IMR-90 (cell line): ENCODE measurements at regions not wholly inside any gene's neighbourhood (a gene's known extent, or its start where the extent isn't known, plus 50 kb on each side); places are given as distances from the start of the nearest gene placed in this dataset.

Experiments used
- ATAC-seq: fragments of 200-7000 bp; cut with Tn5 transposase; 2 replicates; pipeline ENCODE4 v1.9.1; 2020; ENCODE audit warnings: low read depth, mild to moderate bottlenecking, moderate library complexity
- BruUV-seq: library from RNA; stranded (reverse); fragments of 400-500 nt; replicated peaks from 2 replicates; lab custom pipeline; 2021; lab: Mats Ljungman, UMichigan
- CTCF ChIA-PET: fragments of 300-600 bp; formaldehyde crosslinking; extraction: SDS; loops from one replicate; lab custom pipeline; 2021; ENCODE audit warnings: antibody characterized with exemption; lab: Yijun Ruan, JAX
- POLR2A ChIA-PET: fragments of 300-600 bp; sonication (Branson Sonifier 250); formaldehyde crosslinking; loops from one replicate; lab custom pipeline; 2022; ENCODE audit warnings: antibody characterized with exemption; ENCODE audit not compliant: unreplicated experiment; lab: Charles Lee
- DNase-seq: peaks from one replicate; pipeline ENCODE4 v3.0.0; 2013
- H2AFZ ChIP-seq: replicated peaks from 2 replicates; pipeline ENCODE3; 2013; ENCODE audit warnings: low read length, mild to moderate bottlenecking; ENCODE audit not compliant: poor library complexity
- H2AK5ac ChIP-seq: 2 replicates; pipeline ENCODE4 v1.6.1; 2013; ENCODE audit warnings: low read depth, low read length, inconsistent platforms
- H2AK9ac ChIP-seq: replicated peaks from 2 replicates; pipeline ENCODE3; 2013; ENCODE audit warnings: mild to moderate bottlenecking, low read depth, low read length, moderate library complexity; ENCODE audit not compliant: poor library complexity
- H2BK120ac ChIP-seq: 2 replicates; pipeline ENCODE4 v1.6.1; 2013; ENCODE audit warnings: low read depth, low read length, inconsistent platforms
- H2BK15ac ChIP-seq: 3 replicates; pipeline ENCODE4 v1.6.1; 2013; ENCODE audit warnings: low read depth, low read length, inconsistent platforms
- H2BK20ac ChIP-seq: 2 replicates; pipeline ENCODE4 v1.6.1; 2013; ENCODE audit warnings: low read depth, mild to moderate bottlenecking, inconsistent platforms, low read length, moderate library complexity
- H2BK5ac ChIP-seq: 2 replicates; pipeline ENCODE4 v1.6.1; 2013; ENCODE audit warnings: mild to moderate bottlenecking, low read depth, low read length, inconsistent platforms; ENCODE audit not compliant: poor library complexity, severe bottlenecking
- H3K14ac ChIP-seq: replicated peaks from 2 replicates; pipeline ENCODE4 v1.6.1; 2013; ENCODE audit warnings: low read depth, low read length, inconsistent platforms
- H3K18ac ChIP-seq: 2 replicates; pipeline ENCODE4 v1.6.1; 2013; ENCODE audit warnings: low read depth, low read length, control low read depth
- H3K23ac ChIP-seq: 2 replicates; pipeline ENCODE4 v1.6.1; 2013; ENCODE audit warnings: low read depth, low read length, inconsistent platforms
- H3K27ac ChIP-seq: 2 replicates; pipeline ENCODE4 v1.5.1; 2013; ENCODE audit warnings: mild to moderate bottlenecking, control low read depth, low read length; ENCODE audit not compliant: insufficient read depth
- H3K27me3 ChIP-seq: 2 replicates; pipeline ENCODE4 v1.6.1; 2013; ENCODE audit warnings: low read length; ENCODE audit not compliant: control insufficient read depth, insufficient read depth
- H3K36me3 ChIP-seq: 2 replicates; pipeline ENCODE4 v1.6.1; 2013; ENCODE audit warnings: low read length, mixed read lengths; ENCODE audit not compliant: control insufficient read depth, insufficient read depth
- H3K4ac ChIP-seq: 2 replicates; pipeline ENCODE4 v1.6.1; 2013; ENCODE audit warnings: low read depth, low read length, inconsistent platforms
- H3K4me1 ChIP-seq: 2 replicates; pipeline ENCODE4 v1.6.1; 2013; ENCODE audit warnings: low read length, mixed read lengths; ENCODE audit not compliant: control insufficient read depth, insufficient read depth
- H3K4me2 ChIP-seq: 2 replicates; pipeline ENCODE4 v1.6.1; 2013; ENCODE audit warnings: low read depth, mild to moderate bottlenecking, control low read depth, low read length, moderate library complexity
- H3K4me3 ChIP-seq: 2 replicates; pipeline ENCODE4 v1.5.1; 2013; ENCODE audit warnings: low read depth, mild to moderate bottlenecking, control low read depth, low read length, moderate library complexity; ENCODE audit not compliant: insufficient read depth
- H3K56ac ChIP-seq: 2 replicates; pipeline ENCODE4 v1.6.1; 2013; ENCODE audit warnings: low read length, inconsistent platforms; ENCODE audit not compliant: insufficient read depth; ENCODE audit errors: extremely low read depth
- H3K79me1 ChIP-seq, 2 experiments: 2 replicates each; pipeline ENCODE4 v1.6.1; 2013; ENCODE audit warnings: low read length in 2 of 2, inconsistent platforms in 1 of 2, low read depth in 1 of 2
- H3K9ac ChIP-seq: 2 replicates; pipeline ENCODE4 v1.6.1; 2013; ENCODE audit warnings: low read depth, low read length, control low read depth
- H3K9me1 ChIP-seq: 2 replicates; pipeline ENCODE4 v1.6.1; 2013; ENCODE audit warnings: low read length, inconsistent platforms; ENCODE audit not compliant: insufficient read depth
- H3K9me3 ChIP-seq: 2 replicates; pipeline ENCODE4 v1.6.1; 2013; ENCODE audit warnings: low read length; ENCODE audit not compliant: control insufficient read depth, insufficient read depth
- H4K20me1 ChIP-seq: 2 replicates; pipeline ENCODE4 v1.6.1; 2013; ENCODE audit warnings: low read length, inconsistent platforms; ENCODE audit not compliant: insufficient read depth
- H4K5ac ChIP-seq: 2 replicates; pipeline ENCODE4 v1.6.1; 2013; ENCODE audit warnings: mild to moderate bottlenecking, low read depth, low read length, control low read depth
- H4K8ac ChIP-seq, 2 experiments: 2 replicates each; pipeline ENCODE4 v1.6.1; 2013; ENCODE audit warnings: low read depth in 2 of 2, low read length in 2 of 2, control low read depth in 1 of 2, inconsistent platforms in 1 of 2
- H4K91ac ChIP-seq: 2 replicates; pipeline ENCODE4 v1.6.1; 2013; ENCODE audit warnings: low read depth, low read length, inconsistent platforms; ENCODE audit not compliant: insufficient read depth
- CEBPB ChIP-seq: IDR thresholded peaks from 2 replicates; pipeline ENCODE4 v1.6.1; 2012; ENCODE audit warnings: low read depth, low read length, improper control_type of control experiment
- RCOR1 ChIP-seq: IDR thresholded peaks from 2 replicates; pipeline ENCODE4 v1.6.1; 2012; ENCODE audit warnings: mild to moderate bottlenecking, low read length, improper control_type of control experiment; ENCODE audit not compliant: insufficient replicate concordance
- WGBS, 2 experiments: methylation state at CpG; one replicate each; pipeline versions ENCODE4 v1.1.5 to v1.1.7; 2013; ENCODE audit warnings: missing lambda C conversion rate in 2 of 2; ENCODE audit not compliant: insufficient read length in 1 of 2; ENCODE audit errors: extremely low coverage in 2 of 2; 5-methylcytosine and 5-hydroxymethylcytosine counted together
- dilution Hi-C: fragments of 300-500 bp; cut with HindIII; formaldehyde crosslinking; loops from one replicate; pipeline ENCODE4 v1.14.3; 2018; ENCODE audit warnings: low sequenced_read_pairs; ENCODE audit not compliant: unreplicated experiment
- in situ Hi-C: fragments of 300-500 bp; cut with MboI; formaldehyde crosslinking; loops from 3 replicates; pipeline ENCODE4 v1.14.3; 2019; ENCODE audit warnings: low sequenced_read_pairs, inconsistent platforms, mixed read lengths
- intact Hi-C: fragments of 100-400 bp; cut with micrococcal nuclease; formaldehyde crosslinking; loops from 2 replicates; pipeline ENCODE4 v1.10.0; 2022

DNA sequence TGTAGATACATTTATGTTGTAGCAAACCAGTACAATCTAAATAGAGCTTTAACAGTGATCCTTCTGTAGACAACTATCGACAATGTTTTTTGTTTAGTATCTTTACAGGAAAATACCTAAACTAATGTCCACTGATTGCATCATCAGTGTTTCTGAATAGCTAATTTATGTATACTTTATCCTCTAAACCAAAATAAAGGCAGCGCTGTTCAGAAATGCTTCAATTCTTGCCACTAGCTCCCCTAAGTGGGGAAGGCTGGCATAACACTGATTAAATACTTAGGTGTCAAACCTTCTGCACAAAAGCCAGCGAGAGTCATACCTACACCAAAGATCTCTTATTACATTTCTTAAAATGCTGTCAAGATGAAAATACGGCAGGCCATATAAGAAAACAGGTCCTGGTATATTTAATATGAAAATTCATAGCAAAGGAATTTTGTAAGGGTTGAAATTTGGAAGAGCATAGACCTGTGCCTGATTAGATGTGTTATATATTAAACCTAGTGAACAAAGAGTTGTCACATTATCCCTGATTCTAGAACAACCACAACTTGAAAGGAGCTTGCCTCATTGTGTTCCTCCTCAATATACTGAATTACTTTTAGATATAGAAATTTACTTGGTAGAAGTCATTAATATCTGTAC lies 1693.4 kb upstream of the SLC39A10 start:
- CTCF ChIA-PET, result no interaction called here
- BruUV-seq, result no TSS peak
- intact Hi-C loops, result no loop called here

More for the DNA sequence above, 1693.4 kb upstream of the SLC39A10 start:
- H3K9me1 ChIP-seq, result no peaks in the 10 kb centered on the region
- no peaks in the 10 kb centered on the region for H3K27me3 ChIP-seq
- H4K8ac ChIP-seq, result no peak overlapping the region
- H3K9me3 ChIP-seq, result no peaks in the 10 kb centered on the region; the same call in 1 of the 2 replicates
- POLR2A ChIA-PET, result no interaction called here
- no peak overlapping the region for H2AK5ac ChIP-seq
- WGBS, 2 experiments, result no CpG with 5 or more reads among the region's 4 CpGs
- no peak overlapping the region for H3K27ac ChIP-seq
- H2AFZ ChIP-seq, result no peak overlapping the region
- no peak overlapping the region for H2BK120ac ChIP-seq
- in situ Hi-C loops, result no loop called here
- dilution Hi-C loops, result no loop called here
- no peaks in the 10 kb centered on the region for H4K20me1 ChIP-seq
- no peak overlapping the region for H3K4me3 ChIP-seq
- no peaks in the 10 kb centered on the region for H3K4me1 ChIP-seq
- no peak overlapping the region for H2AK9ac ChIP-seq
- ATAC-seq, result no peak
- H2BK15ac ChIP-seq, result no peak overlapping the region
- H3K36me3 ChIP-seq, result no peaks in the 10 kb centered on the region
- peak; percentile 58 for TF ChIP-seq CEBPB
- TF ChIP-seq RCOR1, result no peak
- H3K14ac ChIP-seq, result no peak overlapping the region
- no peak overlapping the region for H2BK20ac ChIP-seq
- no peak overlapping the region for H4K5ac ChIP-seq
- no peak overlapping the region for H2BK5ac ChIP-seq
- no peaks in the 10 kb centered on the region for H3K79me1 ChIP-seq
- no peak overlapping the region for H3K9ac ChIP-seq
- no peak overlapping the region for H3K4ac ChIP-seq
- DNase-seq, result no peak
- no peak overlapping the region for H3K23ac ChIP-seq
- H3K18ac ChIP-seq, result no peak overlapping the region
- no peak overlapping the region for H3K56ac ChIP-seq
- no peak overlapping the region for H3K4me2 ChIP-seq
- H4K91ac ChIP-seq, result no peak overlapping the region
